HG02973 (cell line): ENCODE measurements at regions not wholly inside any gene's neighbourhood (a gene's known extent, or its start where the extent isn't known, plus 50 kb on each side); places are given as distances from the start of the nearest gene placed in this dataset.

ENCODE experiments used
- ATAC-seq: cut with Tn5 transposase; IDR thresholded peaks from one replicate; pipeline ENCODE4 v1.9.1; 2021; ENCODE audit warnings: moderate library complexity; ENCODE audit not compliant: unreplicated experiment

DNA sequence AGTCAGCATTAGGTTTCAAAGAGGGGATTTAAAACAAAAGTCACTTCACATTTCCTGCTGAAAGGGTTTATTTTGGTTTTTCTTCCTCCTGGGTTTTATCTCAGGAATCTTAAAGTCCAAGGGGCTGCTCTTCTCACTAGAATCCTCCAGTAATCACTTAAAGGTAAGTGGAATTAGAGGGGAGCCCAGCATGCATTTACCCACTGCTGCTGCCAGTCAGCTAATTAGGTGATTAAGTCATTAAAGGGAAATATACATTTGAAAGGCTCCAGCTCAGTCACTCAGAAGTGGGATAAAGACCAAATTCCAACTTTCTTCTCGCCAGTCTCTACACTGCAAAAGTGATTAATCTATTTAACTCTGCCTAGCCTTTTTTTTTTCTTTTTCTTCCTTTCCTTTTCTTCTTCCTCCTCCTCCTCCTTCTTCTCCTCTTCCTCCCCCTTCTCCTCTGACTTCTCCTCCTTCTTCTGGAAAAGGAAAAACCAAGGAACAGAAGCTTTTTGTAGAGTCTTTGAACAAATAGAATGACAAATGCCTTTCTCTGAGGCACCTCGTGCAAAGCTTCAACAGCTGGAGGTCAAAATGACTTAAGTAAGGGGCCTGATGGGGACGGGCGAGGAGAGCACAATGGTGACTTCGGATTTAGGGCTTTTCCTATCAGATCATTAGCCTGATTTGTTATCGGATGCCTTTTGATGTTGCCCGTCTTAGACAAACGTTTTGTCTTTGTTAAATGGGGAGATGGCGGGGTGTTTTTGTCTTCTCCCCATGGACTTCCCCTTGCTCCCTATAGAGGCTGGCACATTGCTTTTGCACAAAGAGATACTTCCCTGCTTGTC, 617.6 kb downstream of the IRX1 start:
- ATAC-seq, result no peak

DNA sequence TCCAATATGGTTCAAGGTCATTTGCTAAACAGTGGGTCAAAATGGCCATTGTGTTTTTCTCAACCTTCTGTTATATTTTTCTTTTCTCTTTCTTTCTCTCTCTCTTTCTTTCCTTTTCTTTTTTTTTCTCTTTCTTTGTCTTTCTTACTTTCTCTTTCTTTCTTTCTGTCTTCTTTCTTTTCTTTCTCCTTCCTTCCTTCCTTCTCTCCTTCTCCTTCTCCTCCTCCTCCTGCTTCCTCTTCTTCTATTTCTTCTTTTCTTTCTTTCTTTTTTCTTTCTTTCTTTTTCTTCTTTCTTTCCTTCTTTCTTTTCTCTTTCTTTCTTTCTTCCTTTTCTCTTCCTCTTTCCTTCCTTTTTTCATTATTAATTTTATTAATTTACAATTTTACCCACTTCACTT, 619.5 kb downstream of the IRX1 start:
- ATAC-seq, result no peak

DNA sequence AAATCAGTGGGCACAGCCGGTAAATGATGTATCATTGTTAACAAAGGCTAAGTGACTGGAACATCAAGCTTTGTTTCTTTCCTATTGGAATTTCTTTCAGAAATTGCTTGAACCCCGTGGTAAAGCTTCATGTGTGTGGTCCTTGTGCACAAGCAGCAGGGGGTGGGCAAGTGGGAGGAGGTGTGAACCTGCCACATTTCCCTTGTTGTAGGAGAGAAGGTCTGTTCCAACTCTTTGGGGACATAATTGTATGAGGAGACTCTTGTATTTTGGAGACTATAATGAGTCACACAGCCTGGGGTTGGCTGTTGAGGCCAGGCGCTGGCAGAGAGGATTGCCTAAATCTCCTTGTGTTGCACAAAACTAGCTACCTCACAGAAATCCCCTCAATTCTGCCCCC, 620.5 kb downstream of the IRX1 start:
- ATAC-seq, result no peak

DNA sequence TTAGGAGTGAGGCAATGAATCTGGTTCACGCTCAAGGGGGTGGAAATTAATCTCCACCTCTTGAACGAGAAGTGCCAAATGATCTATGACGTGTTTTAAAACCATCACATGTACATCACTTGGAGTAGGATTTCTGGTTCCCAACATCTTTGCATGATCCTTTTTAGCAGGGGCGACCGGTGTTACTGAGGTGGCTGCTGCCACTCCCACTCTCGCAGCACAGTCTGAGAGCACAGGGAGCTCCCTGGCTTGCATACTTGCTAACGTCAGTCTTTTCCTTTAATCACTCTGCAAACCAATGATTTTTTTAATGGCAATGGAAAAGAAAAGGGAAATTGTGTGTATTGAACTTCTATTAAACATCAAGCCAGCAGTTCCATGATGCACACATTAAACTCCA, 624.4 kb downstream of the IRX1 start:
- ATAC-seq, result no peak

DNA sequence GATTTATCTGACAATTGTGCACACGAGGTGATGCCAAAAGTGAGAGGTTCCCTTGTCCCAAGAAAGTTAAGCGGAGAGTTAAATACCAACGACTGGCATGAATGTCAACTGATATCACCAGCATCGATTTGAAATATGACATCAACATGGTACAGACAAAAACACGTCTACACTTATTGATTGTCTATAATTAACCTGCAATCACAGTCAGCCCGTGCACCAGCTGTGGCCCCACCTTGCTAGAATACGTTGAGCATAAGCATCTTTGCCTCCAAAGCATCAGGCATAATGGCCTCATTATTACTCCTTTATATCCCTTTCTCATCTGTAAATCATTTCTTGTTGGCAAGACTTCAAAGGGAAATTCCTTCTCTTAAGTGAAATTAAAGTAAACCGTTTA, 625.4 kb downstream of the IRX1 start:
- no peak for ATAC-seq

DNA sequence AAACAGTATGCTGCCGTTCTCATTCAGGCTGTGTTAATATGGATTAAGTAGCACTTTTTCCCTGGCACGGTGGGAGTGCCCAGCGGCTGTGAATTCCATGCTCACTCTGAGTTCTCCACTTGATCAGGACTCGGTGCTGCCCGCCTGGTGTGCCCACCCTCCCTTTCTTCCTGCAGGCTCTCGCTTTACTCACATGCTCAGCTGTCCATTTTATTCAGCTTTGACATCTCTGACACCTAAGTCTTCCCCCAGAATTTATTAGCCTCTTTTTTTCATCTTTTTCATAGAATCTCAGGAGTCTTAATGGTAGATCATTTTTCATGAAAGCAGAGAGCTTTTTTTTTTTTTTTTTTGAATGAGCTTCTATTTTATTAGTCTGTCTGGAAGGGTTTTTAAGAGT, 626.5 kb downstream of the IRX1 start:
- no peak for ATAC-seq

DNA sequence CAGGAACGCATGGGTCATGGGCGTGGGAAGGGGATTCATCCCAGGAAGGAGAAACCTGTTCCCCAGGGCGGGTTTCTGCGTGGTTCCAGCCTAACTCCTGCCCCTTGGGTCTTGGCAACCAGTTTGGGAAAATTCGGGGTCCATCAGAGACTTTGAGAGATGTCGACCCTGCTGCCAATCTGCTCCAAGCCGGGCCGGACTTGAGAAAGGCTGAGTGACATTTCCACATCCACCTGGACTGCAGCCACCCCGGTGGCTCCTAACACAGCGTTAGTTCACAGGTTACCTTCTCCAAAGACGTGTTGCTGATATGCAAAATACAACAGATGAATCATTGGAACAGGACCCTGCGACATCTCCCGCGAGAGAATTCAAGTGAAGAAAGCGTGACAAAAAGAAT, 627.2 kb downstream of the IRX1 start:
- ATAC-seq, result no peak

DNA sequence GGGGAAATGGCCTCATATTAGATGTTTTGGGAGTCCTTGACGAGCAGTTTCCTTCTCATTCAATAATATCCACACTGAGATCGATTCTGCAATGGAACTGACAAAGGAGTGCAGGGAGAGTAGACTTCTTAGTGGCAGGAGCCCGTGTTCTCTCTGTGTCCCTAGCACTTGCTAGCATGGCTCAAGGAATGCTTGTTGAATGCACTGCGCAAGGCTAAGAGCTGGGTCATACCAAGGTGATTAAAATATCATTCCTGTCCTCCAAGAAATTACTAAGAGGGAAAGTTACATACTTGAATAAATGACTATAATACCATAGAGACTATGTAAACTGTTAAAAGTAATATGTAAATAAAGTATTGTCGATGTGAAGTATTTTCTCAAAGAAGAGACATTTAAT, 630.1 kb downstream of the IRX1 start:
- no peak for ATAC-seq

DNA sequence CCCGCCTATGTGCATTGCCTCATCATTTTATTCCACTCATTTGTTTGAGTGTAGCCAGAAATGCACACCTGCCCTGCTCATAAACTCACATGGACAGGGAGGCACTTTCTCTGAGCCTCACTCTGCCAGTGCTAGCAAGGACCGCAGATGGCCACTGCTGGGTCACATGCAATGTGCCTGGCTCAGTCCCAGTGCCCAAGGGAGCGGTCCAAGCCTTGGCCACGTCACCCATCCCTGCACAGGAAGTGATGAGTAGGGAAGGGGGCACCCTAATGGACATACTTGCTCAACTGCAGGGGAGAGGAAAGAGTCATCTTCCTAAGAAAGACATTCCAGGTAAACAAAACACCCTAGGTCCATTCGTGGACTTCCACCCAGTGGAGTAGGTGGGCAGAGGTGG, 630.9 kb downstream of the IRX1 start:
- no peak for ATAC-seq

DNA sequence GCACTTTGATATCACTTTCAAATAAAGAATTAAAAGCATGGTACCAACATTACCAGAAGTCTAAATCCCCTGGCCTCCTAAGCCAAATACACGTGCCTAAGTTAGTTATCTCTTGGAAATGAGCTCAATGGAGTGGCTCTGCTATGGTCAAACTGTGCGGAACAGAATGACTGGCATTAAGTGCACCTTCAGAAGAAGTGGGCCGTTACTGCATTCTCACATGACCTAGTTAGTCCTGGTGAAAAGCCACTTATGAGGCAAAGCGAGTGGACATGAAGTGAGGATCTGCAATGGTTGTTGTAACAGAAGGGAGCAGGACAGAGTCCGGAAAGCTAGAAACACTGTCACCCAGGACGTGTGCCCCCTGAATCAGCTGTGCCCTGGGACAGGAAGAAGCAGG, 633.1 kb downstream of the IRX1 start:
- no peak for ATAC-seq

DNA sequence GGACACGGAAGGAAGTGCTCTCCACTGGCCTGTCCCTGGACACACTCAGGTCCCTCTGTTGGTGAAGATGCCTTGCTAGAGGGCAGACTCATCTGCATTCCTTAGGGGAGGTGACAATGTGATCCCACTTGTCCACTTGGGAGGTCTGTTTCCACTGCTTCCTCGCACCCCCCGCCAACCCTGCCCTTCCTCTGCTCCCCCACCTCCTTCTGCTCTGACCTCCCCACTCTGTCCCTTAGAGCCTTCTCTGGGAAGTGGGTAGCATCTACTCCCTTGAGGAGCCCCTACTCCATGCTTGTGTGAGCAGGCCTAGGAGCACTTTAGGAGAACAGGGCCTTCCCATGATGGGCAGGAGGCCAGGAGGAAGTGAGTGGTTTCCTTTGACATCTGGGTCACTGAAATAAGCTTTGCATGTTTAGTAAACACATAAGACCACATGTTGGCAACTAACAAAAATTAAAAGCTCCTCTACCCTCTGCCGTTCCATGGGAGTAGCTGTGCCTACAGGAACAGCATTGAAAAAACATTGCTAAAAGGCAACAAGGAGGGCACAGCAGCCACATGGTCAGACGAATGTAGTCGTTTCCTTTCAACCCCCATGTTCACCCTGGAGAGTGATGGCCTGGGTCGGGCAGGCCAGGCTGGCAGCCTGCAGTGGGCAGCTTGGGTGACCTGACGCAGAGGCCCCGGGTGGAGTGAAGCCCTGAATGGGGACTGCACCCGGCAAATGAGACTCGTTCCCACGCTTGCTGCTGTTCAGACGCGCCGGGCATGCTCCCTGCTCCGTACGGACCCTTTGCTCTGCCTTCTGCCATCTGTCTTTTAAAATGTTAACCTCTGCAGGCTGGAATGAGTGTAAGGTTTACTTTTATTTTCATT, 634.0 kb downstream of the IRX1 start:
- ATAC-seq, result no peak

DNA sequence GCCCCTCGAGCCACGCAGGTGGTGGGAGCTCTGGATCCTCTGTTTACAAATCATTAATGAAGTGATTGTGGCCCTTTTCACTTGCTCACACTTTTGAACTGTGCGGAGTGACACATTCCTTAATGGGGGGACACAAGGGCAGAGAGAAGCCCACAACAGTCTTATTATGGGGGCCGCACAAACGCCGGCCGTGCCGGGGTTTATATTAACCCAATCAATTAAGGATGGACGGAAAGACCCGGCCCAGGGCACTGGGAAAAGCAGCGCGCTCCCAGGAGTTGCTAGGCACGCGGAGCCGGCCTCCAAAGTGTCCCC, 634.8 kb downstream of the IRX1 start:
- no peak for ATAC-seq

DNA sequence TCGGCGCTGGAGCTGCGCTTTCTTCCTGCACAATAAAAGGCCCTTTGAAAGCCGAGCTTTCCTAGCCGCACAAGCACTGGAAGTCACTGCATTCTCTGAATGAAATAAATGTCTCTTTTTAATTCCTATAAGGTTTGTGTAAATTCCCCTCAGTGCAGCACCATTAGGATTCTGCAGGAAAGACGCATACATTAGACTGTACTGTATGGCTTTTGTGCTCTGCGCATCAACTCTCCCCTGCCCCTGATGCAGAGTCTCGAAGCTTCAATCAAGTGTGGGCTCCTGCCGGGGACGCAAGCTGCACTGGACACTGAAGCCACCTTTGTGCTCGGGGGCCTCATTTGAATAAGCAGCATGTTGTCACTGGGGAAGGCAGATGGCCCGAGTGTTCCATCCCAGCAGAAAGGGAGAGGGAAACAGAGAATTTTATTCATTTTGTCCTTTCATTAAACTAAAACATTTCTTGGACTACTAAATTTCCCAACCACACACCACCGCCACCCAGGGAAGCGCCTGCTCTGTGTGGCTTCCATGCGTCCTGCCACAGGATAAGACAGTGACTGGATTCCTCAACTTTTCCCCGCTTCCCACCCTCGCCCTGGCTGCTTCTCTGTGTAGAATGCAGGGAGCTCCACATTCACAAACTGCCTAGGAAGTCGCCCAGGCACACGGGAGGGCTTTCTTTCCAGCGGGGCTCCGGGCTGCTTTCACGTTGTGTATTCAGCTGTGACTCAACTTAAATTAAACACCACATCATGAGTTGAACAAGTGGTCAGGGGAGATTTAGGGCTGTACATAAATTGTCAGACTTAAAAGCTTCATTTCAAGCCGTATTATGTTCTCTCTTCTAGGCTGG, 635.4 kb downstream of the IRX1 start:
- ATAC-seq, result no peak

DNA sequence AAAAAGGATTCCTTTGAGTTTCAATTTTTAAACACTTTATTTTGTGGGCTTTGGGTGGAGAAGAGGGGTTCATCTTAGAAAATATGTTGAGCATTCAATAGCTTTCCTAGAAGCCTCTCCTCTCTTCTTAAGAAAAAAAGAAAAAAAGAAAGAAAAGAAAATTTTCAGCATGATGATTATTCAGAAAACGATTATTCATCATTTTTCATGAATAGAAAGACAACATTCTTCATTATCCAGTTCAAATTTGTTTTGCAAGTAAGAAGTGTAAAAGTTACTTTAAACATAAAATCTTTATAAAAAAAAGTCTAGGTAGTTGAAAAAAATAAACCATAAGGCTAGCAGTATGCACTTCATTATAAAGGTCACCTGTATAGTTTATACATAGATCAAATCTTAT, 636.5 kb downstream of the IRX1 start:
- no peak for ATAC-seq

DNA sequence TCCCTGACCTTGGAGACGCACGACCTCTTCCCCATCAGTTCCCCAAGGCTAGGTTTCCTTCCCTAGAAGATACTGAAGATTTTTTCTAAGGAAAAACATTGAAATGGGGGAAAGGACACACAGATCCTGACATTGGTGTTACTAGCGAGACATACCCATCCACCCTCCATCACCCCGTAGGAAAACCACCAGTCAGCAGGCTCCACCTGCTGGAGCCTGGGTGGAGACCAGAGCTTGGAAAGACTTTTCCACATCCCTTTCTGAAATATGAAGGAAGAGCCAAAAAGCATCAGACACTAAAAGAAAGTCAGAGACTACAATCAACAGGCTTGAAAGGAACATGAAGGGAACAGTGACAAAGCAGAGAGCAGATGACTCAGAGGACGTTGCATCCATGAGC, 638.0 kb downstream of the IRX1 start:
- ATAC-seq, result no peak

DNA sequence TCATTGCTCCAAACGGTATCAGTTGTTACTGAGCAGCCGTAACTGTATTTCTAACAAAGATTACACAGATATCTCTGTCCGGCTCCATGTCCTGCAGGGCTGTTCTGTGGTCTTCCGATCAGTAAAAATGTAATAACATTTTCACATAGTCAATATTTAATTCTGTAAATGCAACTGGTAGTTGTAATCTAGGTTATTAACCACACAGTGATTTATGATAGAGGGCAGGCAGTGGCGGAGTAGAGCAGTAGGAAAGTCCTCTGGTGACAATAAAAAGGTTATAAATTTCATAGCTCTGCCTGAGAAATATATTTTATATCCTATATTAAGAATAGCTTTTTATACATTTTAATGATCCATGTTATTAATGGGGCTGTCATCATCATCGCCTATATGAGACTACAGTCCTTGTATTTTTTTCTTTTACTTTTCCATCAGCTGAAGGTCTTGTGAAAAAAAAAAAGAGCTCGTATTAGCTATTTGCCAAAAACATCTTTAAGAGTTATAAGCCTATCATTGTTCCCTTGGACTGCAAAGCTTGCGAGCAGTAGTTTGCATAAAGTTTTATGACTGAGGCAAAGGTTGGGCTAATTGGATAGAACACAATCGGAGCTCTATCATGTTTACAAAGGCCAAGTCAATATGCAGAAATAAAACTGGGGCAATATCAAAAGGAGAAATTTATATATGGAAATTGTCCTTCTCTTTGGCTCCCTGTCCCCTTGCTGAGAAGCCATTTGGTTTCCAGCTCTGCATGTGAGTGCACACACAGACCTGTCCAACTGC, 648.0 kb downstream of the IRX1 start:
- ATAC-seq, result no peak

DNA sequence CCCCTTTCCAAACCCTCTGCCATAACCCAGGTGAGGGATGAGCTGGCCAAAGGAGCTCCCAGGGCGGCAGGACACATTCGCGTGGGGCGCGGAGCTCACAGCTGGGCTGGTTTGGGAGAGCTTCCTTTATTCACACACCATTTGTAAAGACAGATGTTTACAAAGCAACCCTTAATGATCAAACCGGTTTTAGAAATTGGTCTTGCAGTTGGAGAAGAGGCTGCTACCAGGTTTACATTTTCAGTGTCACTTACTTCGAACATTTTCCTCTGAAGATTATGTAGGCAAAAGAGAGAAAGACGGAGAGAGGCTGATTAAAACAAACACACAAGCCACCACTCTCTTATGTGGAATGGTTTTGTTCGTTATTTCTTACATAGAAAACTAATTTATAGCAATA, 648.7 kb downstream of the IRX1 start:
- no peak for ATAC-seq

DNA sequence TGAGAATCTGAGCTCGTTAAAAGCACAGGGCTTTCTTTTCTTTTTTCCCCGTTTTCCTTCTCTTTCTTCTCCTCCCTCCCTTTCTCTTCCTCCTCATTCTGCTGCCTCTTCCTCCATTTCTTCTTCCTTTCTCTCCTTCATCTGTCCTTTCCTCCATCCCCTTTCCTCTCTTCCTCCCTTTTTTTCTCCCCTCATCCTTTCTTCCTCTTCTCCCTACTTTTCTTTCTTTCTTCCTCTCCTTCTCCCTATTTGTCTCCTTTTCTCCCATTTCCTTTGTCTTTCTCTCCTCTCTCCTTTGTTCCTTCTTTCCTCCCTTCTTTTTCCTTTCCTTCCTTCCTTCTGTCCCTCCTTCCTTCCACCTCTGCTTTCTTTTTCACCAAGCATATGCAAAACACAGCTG, 649.4 kb downstream of the IRX1 start:
- no peak for ATAC-seq

DNA sequence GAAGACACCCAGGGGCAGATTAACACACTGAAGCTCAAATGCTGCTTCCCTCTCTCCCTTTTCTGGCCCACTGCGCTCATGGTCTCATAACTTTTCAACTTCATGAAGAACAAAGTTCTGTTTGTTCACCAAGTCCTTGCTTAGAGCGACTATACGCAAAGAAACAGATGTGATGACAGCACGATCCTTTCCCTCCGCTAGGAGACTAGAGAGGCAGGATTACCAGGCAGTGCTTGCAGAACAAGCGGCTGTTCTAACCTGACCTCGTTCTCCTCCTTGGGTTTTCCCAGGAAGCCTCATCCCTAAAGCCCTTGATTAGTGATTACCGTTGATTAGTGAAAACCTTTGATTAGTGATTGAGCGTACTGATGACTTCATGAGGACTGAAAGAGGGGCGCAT, 649.9 kb downstream of the IRX1 start:
- ATAC-seq, result no peak

DNA sequence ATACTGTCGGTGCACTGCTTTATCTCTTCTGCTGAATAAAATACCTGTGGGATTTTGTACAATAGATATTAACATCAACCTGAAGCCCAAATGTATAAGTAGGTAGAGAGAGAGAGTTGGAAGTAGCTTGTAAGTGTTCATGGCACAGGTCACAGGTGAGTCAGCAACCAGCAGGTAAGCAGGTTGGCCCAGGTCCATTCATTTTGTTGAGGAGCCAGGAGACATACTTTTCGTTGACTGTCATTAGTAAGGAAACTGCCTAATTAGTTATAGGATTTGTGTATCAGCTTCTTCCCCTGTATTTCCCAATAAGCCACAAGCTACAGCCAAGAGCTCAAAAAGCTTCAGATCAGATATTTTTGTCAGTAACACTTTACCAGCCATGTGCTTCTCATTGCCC, 650.8 kb downstream of the IRX1 start:
- no peak for ATAC-seq

DNA sequence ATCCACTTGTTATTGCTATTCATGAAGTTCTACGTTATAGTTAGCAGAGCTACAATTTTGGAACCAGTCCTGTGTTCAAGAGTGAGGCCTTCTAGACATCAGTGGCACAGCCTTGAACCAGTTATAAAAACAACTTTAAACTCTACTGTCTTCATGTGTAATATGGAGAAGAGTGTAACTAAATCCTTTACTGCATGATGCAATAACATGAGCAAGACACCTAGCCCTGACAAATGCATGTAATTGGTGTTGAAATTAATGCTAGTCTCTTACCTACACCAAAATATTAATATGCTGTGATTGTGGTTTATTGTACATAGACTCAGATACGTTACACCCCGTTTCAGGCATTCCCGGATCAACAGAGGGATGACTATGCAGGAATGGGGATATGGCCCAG, 654.6 kb downstream of the IRX1 start:
- no peak for ATAC-seq
